ENCODE measurements at regions not wholly inside any gene's neighbourhood (a gene's known extent, or its start where the extent isn't known, plus 50 kb on each side); places are given as distances from the start of the nearest gene placed in this dataset.
"Not testable (repeated sequence)": the region's sequence is repeated elsewhere in the genome, so short reads cannot be mapped to it uniquely, and the experiment has no call there.

DNA sequence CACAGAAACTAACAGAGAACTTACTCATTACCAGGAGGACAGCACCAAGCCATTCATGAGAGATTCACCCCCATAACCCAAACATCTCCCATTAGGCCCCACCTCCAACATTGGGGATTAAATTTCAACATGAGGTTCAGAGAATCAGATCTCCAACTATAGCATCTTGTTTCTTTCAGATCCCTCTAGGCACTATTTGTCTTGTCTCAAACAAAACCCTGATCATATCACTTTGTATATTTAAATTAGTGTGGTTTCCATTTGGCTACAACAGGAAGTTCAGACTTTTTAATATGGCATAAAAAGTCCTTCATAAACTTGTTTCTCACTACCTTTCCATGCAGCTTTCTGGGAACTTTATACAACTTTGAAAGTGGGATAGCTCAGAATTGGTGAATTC is 699.0 kb upstream of the MIR17HG start:
- TF ChIP-seq, protein P1, sequence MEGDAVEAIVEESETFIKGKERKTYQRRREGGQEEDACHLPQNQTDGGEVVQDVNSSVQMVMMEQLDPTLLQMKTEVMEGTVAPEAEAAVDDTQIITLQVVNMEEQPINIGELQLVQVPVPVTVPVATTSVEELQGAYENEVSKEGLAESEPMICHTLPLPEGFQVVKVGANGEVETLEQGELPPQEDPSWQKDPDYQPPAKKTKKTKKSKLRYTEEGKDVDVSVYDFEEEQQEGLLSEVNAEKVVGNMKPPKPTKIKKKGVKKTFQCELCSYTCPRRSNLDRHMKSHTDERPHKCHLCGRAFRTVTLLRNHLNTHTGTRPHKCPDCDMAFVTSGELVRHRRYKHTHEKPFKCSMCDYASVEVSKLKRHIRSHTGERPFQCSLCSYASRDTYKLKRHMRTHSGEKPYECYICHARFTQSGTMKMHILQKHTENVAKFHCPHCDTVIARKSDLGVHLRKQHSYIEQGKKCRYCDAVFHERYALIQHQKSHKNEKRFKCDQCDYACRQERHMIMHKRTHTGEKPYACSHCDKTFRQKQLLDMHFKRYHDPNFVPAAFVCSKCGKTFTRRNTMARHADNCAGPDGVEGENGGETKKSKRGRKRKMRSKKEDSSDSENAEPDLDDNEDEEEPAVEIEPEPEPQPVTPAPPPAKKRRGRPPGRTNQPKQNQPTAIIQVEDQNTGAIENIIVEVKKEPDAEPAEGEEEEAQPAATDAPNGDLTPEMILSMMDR (IDR thresholded peaks at IDR 0.05): no peak
- TF ChIP-seq POLR2AphosphoS5 (IDR thresholded peaks at IDR 0.05) (no peak), POLR2A (IDR thresholded peaks at IDR 0.05) (no peak)
- H3K4me1 ChIP-seq (replicated peaks): no peaks in the 10 kb centered on the region
- H3K36me3 ChIP-seq: no peaks in the 10 kb centered on the region
- intact Hi-C loops (cut with DNase I): no loop called here
- no peak for DNase-seq (ENCODE audit: low spot score)
- H3K9me3 ChIP-seq: no peaks in the 10 kb centered on the region
- no peak overlapping the region for H3K27ac ChIP-seq
- no peak overlapping the region for H3K4me3 ChIP-seq
- no peaks in the 10 kb centered on the region for H3K27me3 ChIP-seq (replicated peaks; ENCODE audit: insufficient read depth)

DNA sequence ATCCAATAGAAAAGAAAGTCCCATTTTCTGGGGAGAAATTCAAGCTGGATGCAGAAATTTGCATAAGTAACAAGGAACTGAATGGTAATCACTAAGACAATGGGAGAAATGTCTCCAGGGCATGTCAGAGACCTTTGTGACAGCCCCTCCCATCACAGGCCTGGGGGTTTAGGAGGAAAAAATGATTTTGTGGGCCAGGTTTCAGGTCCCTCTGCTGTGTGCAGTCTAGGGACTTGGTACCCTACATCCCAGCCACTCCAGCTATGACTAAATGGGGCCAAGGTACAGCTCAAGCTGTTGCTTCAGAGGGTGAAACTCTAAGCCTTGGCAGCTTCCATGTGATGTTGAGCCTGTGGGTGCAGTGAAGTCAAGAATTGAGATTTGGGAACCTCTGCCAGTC is 695.5 kb upstream of the MIR17HG start:
- Histone ChIP-seq H3K27ac (no peak overlapping the region), H3K27me3 (replicated peaks; ENCODE audit: insufficient read depth) (no peaks in the 10 kb centered on the region), H3K9me3 (no peaks in the 10 kb centered on the region), H3K4me1 (replicated peaks) (no peaks in the 10 kb centered on the region), H3K4me3 (no peak overlapping the region), H3K36me3 (no peaks in the 10 kb centered on the region)
- no peak for TF ChIP-seq POLR2A (IDR thresholded peaks at IDR 0.05)
- no peak for TF ChIP-seq POLR2AphosphoS5 (IDR thresholded peaks at IDR 0.05)
- TF ChIP-seq, protein P1 (IDR thresholded peaks at IDR 0.05): no peak
- intact Hi-C loops (cut with DNase I): no loop called here
- DNase-seq (ENCODE audit: low spot score): no peak

DNA sequence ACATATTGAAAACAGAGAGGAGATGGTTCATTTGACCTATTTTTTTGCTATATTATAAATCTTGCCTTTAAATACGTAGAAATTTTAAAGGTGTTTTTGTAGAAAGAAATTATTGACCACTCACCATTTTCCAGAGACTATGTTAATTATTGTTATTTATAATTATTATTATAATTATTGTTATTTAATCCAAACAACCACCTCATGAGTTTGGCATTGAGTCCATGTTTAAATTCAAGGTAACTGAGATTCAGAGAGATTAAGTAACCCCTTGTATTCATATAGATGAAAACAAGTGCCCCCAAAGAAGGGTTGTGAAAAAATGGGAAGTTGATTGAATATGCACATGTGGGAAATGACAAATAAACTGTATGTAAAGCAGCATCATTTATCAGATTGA is 692.5 kb upstream of the MIR17HG start:
- no peak overlapping the region for H3K4me3 ChIP-seq
- TF ChIP-seq POLR2AphosphoS5 (IDR thresholded peaks at IDR 0.05): no peak
- no peak for TF ChIP-seq POLR2A (IDR thresholded peaks at IDR 0.05)
- TF ChIP-seq, protein P1 (IDR thresholded peaks at IDR 0.05): no peak
- no peaks in the 10 kb centered on the region for H3K27me3 ChIP-seq (replicated peaks; ENCODE audit: insufficient read depth)
- no peaks in the 10 kb centered on the region for H3K36me3 ChIP-seq
- H3K4me1 ChIP-seq (replicated peaks): no peaks in the 10 kb centered on the region
- no peak overlapping the region for H3K27ac ChIP-seq
- intact Hi-C loops (cut with DNase I): no loop called here
- H3K9me3 ChIP-seq: no peaks in the 10 kb centered on the region
- WGBS: 100% methylated on average over 1 of the region's 1 CpG
- no peak for DNase-seq (ENCODE audit: low spot score)

DNA sequence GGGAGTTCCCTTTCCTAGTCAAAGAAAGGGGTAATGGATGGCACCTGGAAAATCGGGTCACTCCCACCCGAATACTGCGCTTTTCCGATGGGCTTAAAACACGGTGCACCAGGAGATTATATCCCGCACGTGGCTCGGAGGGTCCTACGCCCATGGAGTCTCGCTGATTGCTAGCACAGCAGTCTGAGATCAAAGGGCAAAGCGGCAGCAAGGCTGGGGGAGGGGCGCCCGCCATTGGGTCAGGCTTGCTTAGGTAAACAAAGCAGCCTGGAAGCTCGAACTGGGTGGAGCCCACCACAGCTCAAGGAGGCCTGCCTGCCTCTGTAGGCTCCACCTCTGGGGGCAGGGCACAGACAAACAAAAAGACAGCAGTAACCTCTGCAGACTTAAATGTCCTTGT is 683.3 kb upstream of the MIR17HG start:
- WGBS: 85% methylated on average over 14 of the region's 14 CpGs
- H3K36me3 ChIP-seq; H3K9me3 ChIP-seq; H3K27ac ChIP-seq; H3K4me3 ChIP-seq; DNase-seq (ENCODE audit: low spot score); intact Hi-C loops (cut with DNase I); H3K4me1 ChIP-seq (replicated peaks); H3K27me3 ChIP-seq (replicated peaks; ENCODE audit: insufficient read depth): not testable (repeated sequence)

DNA sequence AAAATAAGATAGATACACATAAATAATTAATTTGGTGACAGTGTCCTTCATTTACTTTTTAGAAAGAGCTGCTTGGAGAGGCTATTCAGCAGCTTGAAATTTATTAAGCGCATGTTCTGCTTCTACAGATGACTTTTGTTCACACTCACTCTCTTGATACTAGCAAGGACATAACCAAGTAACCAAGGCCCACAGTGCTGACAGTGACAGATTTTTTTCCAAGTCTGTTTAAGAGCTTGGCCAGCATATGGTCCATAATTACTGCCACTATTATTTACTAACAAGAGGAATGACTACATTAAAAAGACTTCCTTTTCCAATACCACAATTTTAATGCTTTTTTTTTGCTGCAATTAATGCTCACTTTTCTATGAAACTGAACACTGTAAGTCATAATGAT is 673.7 kb upstream of the MIR17HG start:
- no peak for TF ChIP-seq POLR2A (IDR thresholded peaks at IDR 0.05)
- TF ChIP-seq, protein P1 (IDR thresholded peaks at IDR 0.05): no peak
- TF ChIP-seq POLR2AphosphoS5 (IDR thresholded peaks at IDR 0.05): no peak
- H3K27me3 ChIP-seq (replicated peaks; ENCODE audit: insufficient read depth): no peaks in the 10 kb centered on the region
- 89% methylated on average over 1 of the region's 1 CpG for WGBS
- H3K4me1 ChIP-seq (replicated peaks): no peaks in the 10 kb centered on the region
- DNase-seq (ENCODE audit: low spot score): no peak
- H3K27ac ChIP-seq: no peak overlapping the region
- intact Hi-C loops (cut with DNase I): no loop called here
- no peaks in the 10 kb centered on the region for H3K9me3 ChIP-seq
- H3K36me3 ChIP-seq: no peaks in the 10 kb centered on the region
- H3K4me3 ChIP-seq: no peak overlapping the region

Data from prostate gland (tissue), 2 donors.